Endothelial cell (in vitro differentiated cells): ENCODE measurements at regions not wholly inside any gene's neighbourhood (a gene's known extent, or its start where the extent isn't known, plus 50 kb on each side); places are given as distances from the start of the nearest gene placed in this dataset.
"Not testable (repeated sequence)": the region's sequence is repeated elsewhere in the genome, so short reads cannot be mapped to it uniquely, and the experiment has no call there.

Experiments
- DNase-seq: peaks from one replicate; pipeline ENCODE4 v3.0.0; 2021; ENCODE audit warnings: low spot score
- H3K27ac Mint-ChIP-seq: one replicate; pipeline ENCODE4 v1.8.0; 2021; ENCODE audit warnings: mixed read lengths, inconsistent platforms; ENCODE audit not compliant: unreplicated experiment
- H3K27me3 Mint-ChIP-seq: one replicate; pipeline ENCODE4 v1.8.0; 2021; ENCODE audit warnings: mild to moderate bottlenecking, moderate library complexity, mixed read lengths, inconsistent platforms; ENCODE audit not compliant: unreplicated experiment
- H3K36me3 Mint-ChIP-seq: one replicate; pipeline ENCODE4 v1.8.0; 2021; ENCODE audit warnings: mild to moderate bottlenecking, low read depth, mixed read lengths, inconsistent platforms; ENCODE audit not compliant: unreplicated experiment
- H3K4me1 Mint-ChIP-seq: one replicate; pipeline ENCODE4 v1.8.0; 2021; ENCODE audit warnings: mild to moderate bottlenecking, mixed read lengths, inconsistent platforms; ENCODE audit not compliant: unreplicated experiment
- H3K4me3 Mint-ChIP-seq: one replicate; pipeline ENCODE4 v1.8.0; 2021; ENCODE audit warnings: mild to moderate bottlenecking, mixed read lengths, inconsistent platforms; ENCODE audit not compliant: unreplicated experiment
- H3K9me3 Mint-ChIP-seq: one replicate; pipeline ENCODE4 v1.8.0; 2021; ENCODE audit warnings: mixed read lengths, inconsistent platforms; ENCODE audit not compliant: unreplicated experiment
- CTCF ChIP-seq: fragments of 200-600 bp; sonication (generic); IDR thresholded peaks from one replicate; pipeline ENCODE4 v1.5.0; 2021; ENCODE audit warnings: antibody characterized with exemption; ENCODE audit not compliant: unreplicated experiment

- Mint-ChIP-seq H3K4me3 (no peak overlapping the region), H3K9me3 (no peaks in the 10 kb centered on the region), H3K27ac (no peak overlapping the region), H3K27me3 (peaks cover 2% of the 10 kb centered on the region), H3K4me1 (no peaks in the 10 kb centered on the region), H3K36me3 (no peaks in the 10 kb centered on the region)
- DNase-seq, result no peak
- no peak for TF ChIP-seq CTCF
Observed at GRCh38 chrX:1700757-1701156, 85.9 kb downstream of the ASMT start.

GRCh38 chrX:1701396-1701901 lies 86.6 kb downstream of the ASMT start:
- H3K9me3 Mint-ChIP-seq, H3K27ac Mint-ChIP-seq, H3K36me3 Mint-ChIP-seq, DNase-seq, H3K27me3 Mint-ChIP-seq, H3K4me3 Mint-ChIP-seq, H3K4me1 Mint-ChIP-seq: not testable (repeated sequence)

- not testable (repeated sequence) for H3K4me1 Mint-ChIP-seq, H3K36me3 Mint-ChIP-seq, DNase-seq, H3K27ac Mint-ChIP-seq, H3K9me3 Mint-ChIP-seq, H3K27me3 Mint-ChIP-seq, H3K4me3 Mint-ChIP-seq
Observed at GRCh38 chrX:1702142-1702541, 87.3 kb downstream of the ASMT start.

- H3K4me3 Mint-ChIP-seq, DNase-seq, H3K9me3 Mint-ChIP-seq, H3K27ac Mint-ChIP-seq, H3K36me3 Mint-ChIP-seq, H3K27me3 Mint-ChIP-seq, H3K4me1 Mint-ChIP-seq: not testable (repeated sequence)
Observed at GRCh38 chrX:1702557-1702956, 87.7 kb downstream of the ASMT start.

- H3K36me3 Mint-ChIP-seq, H3K9me3 Mint-ChIP-seq, H3K27ac Mint-ChIP-seq, H3K4me1 Mint-ChIP-seq, H3K4me3 Mint-ChIP-seq, H3K27me3 Mint-ChIP-seq, DNase-seq: not testable (repeated sequence)
Observed at GRCh38 chrX:1709277-1709676, 94.4 kb downstream of the ASMT start.

GRCh38 chrX:1713296-1713695 lies 98.4 kb downstream of the ASMT start:
- no peaks in the 10 kb centered on the region for H3K9me3 Mint-ChIP-seq
- no peak for DNase-seq
- no peak overlapping the region for H3K4me3 Mint-ChIP-seq
- no peak for TF ChIP-seq CTCF
- H3K4me1 Mint-ChIP-seq, result no peaks in the 10 kb centered on the region
- H3K36me3 Mint-ChIP-seq, result no peaks in the 10 kb centered on the region
- no peaks in the 10 kb centered on the region for H3K27me3 Mint-ChIP-seq
- no peak overlapping the region for H3K27ac Mint-ChIP-seq

GRCh38 chrX:1717373-1717772 lies 102.5 kb downstream of the ASMT start:
- Mint-ChIP-seq H3K9me3 (no peaks in the 10 kb centered on the region), H3K27ac (no peak overlapping the region), H3K4me1 (no peaks in the 10 kb centered on the region), H3K4me3 (no peak overlapping the region), H3K27me3 (no peaks in the 10 kb centered on the region), H3K36me3 (peaks cover 7% of the 10 kb centered on the region)
- no peak for DNase-seq
- no peak for TF ChIP-seq CTCF
